ENCODE measurements at regions not wholly inside any gene's neighbourhood (a gene's known extent, or its start where the extent isn't known, plus 50 kb on each side); places are given as distances from the start of the nearest gene placed in this dataset.

DNA sequence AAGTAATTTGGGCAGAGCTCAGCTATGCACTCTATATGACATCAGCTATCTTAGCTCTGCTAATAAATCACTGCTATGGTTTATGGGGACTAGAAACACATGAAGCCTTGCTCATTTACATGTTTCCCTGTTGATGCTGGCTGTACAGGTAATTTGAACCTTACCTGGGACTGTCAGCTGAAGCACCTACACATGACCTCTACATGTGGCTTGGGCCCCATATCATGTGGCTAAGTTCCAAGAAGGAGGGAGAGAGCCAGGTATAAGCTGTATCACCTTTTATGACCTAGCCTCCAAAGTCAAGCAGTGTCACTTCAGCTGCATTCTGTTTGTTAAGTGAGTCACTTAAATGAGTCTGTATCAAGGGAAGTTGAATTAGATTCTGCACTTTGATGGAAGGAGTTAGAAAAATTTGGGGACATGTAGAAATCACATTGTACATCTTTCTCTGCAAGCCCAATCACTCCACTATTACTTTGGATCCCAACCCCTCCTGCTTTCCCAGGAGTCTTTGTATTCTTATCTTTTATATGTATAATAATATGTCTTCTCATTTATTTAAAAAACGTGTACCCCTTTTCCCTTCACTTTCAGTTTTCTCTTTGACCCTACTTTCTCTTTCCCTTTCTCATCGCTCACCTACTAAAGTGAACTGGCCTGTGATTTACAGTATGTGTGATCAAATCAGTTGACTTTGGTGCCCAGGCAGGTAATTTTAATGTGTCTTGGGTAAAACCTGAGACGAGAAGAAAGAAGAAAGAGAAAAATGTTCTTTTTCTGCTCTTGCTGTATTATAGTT, 53.4 kb upstream of the PRKACB start:
- H3K36me3 ChIP-seq (ENCODE audit: control insufficient read depth in 5 of 5, insufficient read depth in 5 of 5, low read length in 5 of 5) = peaks cover 0 to 4% (median 0%) of the 10 kb centered on the region in 5 donors
- H3K4me1 ChIP-seq (ENCODE audit: control insufficient read depth in 5 of 5, insufficient read depth in 5 of 5, low read length in 5 of 5) = no peaks in the 10 kb centered on the region
- no peak overlapping the region for H3K9ac ChIP-seq (ENCODE audit: low read length in 5 of 5)
- no peaks in the 10 kb centered on the region for H3K9me3 ChIP-seq (ENCODE audit: control insufficient read depth in 5 of 5, low read length in 5 of 5)
- no peaks in the 10 kb centered on the region for H3K27me3 ChIP-seq (ENCODE audit: control insufficient read depth in 5 of 5, insufficient read depth in 4 of 5, low read length in 5 of 5)
- H3K27ac ChIP-seq (ENCODE audit: low read depth, low read length) = no peak overlapping the region
- no peak overlapping the region for H3K4me3 ChIP-seq (ENCODE audit: low read depth in 1 of 5, low read length in 5 of 5)

- no peaks in the 10 kb centered on the region for H3K27me3 ChIP-seq (ENCODE audit: control insufficient read depth in 5 of 5, insufficient read depth in 4 of 5, low read length in 5 of 5)
- H3K27ac ChIP-seq (ENCODE audit: low read depth, low read length) = no peak overlapping the region
- H3K9me3 ChIP-seq (ENCODE audit: control insufficient read depth in 5 of 5, low read length in 5 of 5) = no peaks in the 10 kb centered on the region
- peaks cover 0 to 4% (median 0%) of the 10 kb centered on the region in 5 donors for H3K36me3 ChIP-seq (ENCODE audit: control insufficient read depth in 5 of 5, insufficient read depth in 5 of 5, low read length in 5 of 5)
- no peak overlapping the region for H3K4me3 ChIP-seq (ENCODE audit: low read depth in 1 of 5, low read length in 5 of 5)
- no peak overlapping the region for H3K9ac ChIP-seq (ENCODE audit: low read length in 5 of 5)
- no peaks in the 10 kb centered on the region for H3K4me1 ChIP-seq (ENCODE audit: control insufficient read depth in 5 of 5, insufficient read depth in 5 of 5, low read length in 5 of 5)
Observed at GRCh38 chr1:84089867-84090266, 54.2 kb upstream of the PRKACB start.

- H3K4me3 ChIP-seq (ENCODE audit: low read depth in 1 of 5, low read length in 5 of 5) = no peak overlapping the region
- H3K4me1 ChIP-seq (ENCODE audit: control insufficient read depth in 5 of 5, insufficient read depth in 5 of 5, low read length in 5 of 5) = no peaks in the 10 kb centered on the region
- no peak overlapping the region for H3K27ac ChIP-seq (ENCODE audit: low read depth, low read length)
- no peaks in the 10 kb centered on the region for H3K27me3 ChIP-seq (ENCODE audit: control insufficient read depth in 5 of 5, insufficient read depth in 4 of 5, low read length in 5 of 5)
- H3K9ac ChIP-seq (ENCODE audit: low read length in 5 of 5) = no peak overlapping the region
- H3K9me3 ChIP-seq (ENCODE audit: control insufficient read depth in 5 of 5, low read length in 5 of 5) = no peaks in the 10 kb centered on the region
- H3K36me3 ChIP-seq (ENCODE audit: control insufficient read depth in 5 of 5, insufficient read depth in 5 of 5, low read length in 5 of 5) = peaks cover 0 to 4% (median 0%) of the 10 kb centered on the region in 5 donors
Observed at GRCh38 chr1:84089465-84089864, 54.6 kb upstream of the PRKACB start.

DNA sequence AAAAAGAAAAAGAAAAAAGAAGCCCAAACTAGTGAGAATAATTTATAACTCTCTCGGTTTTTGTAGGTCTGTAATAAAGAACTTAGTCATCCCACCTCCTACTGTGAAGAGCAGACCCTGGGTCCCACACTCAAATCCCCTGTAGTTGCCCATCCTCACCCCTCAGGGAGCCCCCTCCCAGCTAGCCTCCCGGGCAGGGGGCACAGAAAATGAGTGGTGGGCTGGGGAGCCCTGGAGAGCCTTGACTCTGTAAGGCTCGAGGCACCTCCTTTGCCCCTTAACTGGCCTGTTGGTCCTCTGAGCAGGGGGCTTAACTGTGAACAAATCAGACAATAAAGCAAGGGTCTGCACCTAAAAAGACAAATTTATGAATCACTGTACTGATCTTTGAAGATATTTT, 57.5 kb upstream of the PRKACB start:
- no peaks in the 10 kb centered on the region for H3K9me3 ChIP-seq (ENCODE audit: control insufficient read depth in 5 of 5, low read length in 5 of 5)
- H3K9ac ChIP-seq (ENCODE audit: low read length in 5 of 5) = no peak overlapping the region
- H3K27ac ChIP-seq (ENCODE audit: low read depth, low read length) = no peak overlapping the region
- no peaks in the 10 kb centered on the region for H3K4me1 ChIP-seq (ENCODE audit: control insufficient read depth in 5 of 5, insufficient read depth in 5 of 5, low read length in 5 of 5)
- H3K36me3 ChIP-seq (ENCODE audit: control insufficient read depth in 5 of 5, insufficient read depth in 5 of 5, low read length in 5 of 5) = peaks cover 0 to 4% (median 0%) of the 10 kb centered on the region in 5 donors
- no peaks in the 10 kb centered on the region for H3K27me3 ChIP-seq (ENCODE audit: control insufficient read depth in 5 of 5, insufficient read depth in 4 of 5, low read length in 5 of 5)
- no peak overlapping the region for H3K4me3 ChIP-seq (ENCODE audit: low read depth in 1 of 5, low read length in 5 of 5)

DNA sequence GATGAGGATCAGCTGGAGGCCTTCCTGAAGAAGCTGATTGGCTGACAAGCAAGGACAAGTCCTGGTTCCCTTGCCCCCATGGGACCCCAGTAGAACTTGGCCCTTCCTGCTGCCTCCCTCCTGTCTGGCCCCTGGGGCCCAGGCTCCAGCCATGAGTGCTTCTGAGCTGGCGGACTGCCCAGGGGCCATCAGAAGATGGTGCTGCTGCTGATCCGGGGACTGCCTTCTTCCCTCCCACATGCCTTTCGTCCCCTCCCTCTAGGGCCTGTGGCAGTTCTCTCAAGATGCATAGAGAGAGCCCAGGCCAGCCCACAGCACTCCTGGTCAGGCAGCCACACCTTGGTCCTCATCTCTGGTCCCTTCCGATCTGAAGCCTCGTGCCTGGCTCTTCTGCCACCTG, 57.9 kb upstream of the PRKACB start:
- Histone ChIP-seq H3K9me3 (ENCODE audit: control insufficient read depth in 5 of 5, low read length in 5 of 5) (no peaks in the 10 kb centered on the region), H3K4me3 (ENCODE audit: low read depth in 1 of 5, low read length in 5 of 5) (no peak overlapping the region), H3K4me1 (ENCODE audit: control insufficient read depth in 5 of 5, insufficient read depth in 5 of 5, low read length in 5 of 5) (no peaks in the 10 kb centered on the region), H3K27me3 (ENCODE audit: control insufficient read depth in 5 of 5, insufficient read depth in 4 of 5, low read length in 5 of 5) (no peaks in the 10 kb centered on the region), H3K27ac (ENCODE audit: low read depth, low read length) (no peak overlapping the region), H3K36me3 (ENCODE audit: control insufficient read depth in 5 of 5, insufficient read depth in 5 of 5, low read length in 5 of 5) (peaks cover 0 to 4% (median 0%) of the 10 kb centered on the region in 5 donors), H3K9ac (ENCODE audit: low read length in 5 of 5) (no peak overlapping the region)

DNA sequence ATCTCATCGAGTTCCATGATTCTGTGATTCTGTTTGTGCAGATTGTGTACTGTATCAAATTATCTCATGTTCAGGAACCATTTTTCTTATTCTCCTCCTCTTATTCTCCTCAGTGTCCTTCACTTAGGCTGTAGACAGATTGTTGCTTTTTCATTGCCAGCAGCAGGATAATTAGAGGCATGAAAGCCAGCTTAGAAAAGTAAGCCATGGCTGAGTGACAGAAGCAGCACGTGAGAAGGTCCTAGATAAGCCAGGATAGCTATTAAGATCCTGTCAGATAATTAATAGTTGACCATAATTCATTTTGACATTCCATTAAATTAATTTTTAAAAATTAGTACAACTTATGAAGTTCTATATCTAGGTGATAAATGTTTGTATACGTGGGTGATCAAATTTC, 60.8 kb upstream of the PRKACB start:
- no peaks in the 10 kb centered on the region for H3K9me3 ChIP-seq (ENCODE audit: control insufficient read depth in 5 of 5, low read length in 5 of 5)
- H3K36me3 ChIP-seq (ENCODE audit: control insufficient read depth in 5 of 5, insufficient read depth in 5 of 5, low read length in 5 of 5) = peaks cover 0 to 4% (median 0%) of the 10 kb centered on the region in 5 donors
- H3K4me3 ChIP-seq (ENCODE audit: low read depth in 1 of 5, low read length in 5 of 5) = no peak overlapping the region
- no peak overlapping the region for H3K9ac ChIP-seq (ENCODE audit: low read length in 5 of 5)
- no peak overlapping the region for H3K27ac ChIP-seq (ENCODE audit: low read depth, low read length)
- H3K4me1 ChIP-seq (ENCODE audit: control insufficient read depth in 5 of 5, insufficient read depth in 5 of 5, low read length in 5 of 5) = peaks cover 2 to 10% (median 8%) of the 10 kb centered on the region in 5 donors
- no peaks in the 10 kb centered on the region for H3K27me3 ChIP-seq (ENCODE audit: control insufficient read depth in 5 of 5, insufficient read depth in 4 of 5, low read length in 5 of 5)

GRCh38 chr1:84078842-84079202, 65.2 kb upstream of the PRKACB start:
- Histone ChIP-seq H3K4me3 (ENCODE audit: low read depth in 1 of 5, low read length in 5 of 5) (peak overlapping the region; percentile 84 to 99 (median 90)), H3K4me1 (ENCODE audit: control insufficient read depth in 5 of 5, insufficient read depth in 5 of 5, low read length in 5 of 5) (peaks cover 2 to 19% (median 17%) of the 10 kb centered on the region in 5 donors), H3K9me3 (ENCODE audit: control insufficient read depth in 5 of 5, low read length in 5 of 5) (no peaks in the 10 kb centered on the region), H3K36me3 (ENCODE audit: control insufficient read depth in 5 of 5, insufficient read depth in 5 of 5, low read length in 5 of 5) (no peaks in the 10 kb centered on the region), H3K27me3 (ENCODE audit: control insufficient read depth in 5 of 5, insufficient read depth in 4 of 5, low read length in 5 of 5) (no peaks in the 10 kb centered on the region), H3K9ac (ENCODE audit: low read length in 5 of 5) (peak overlapping the region; percentile 57 to 90 (median 77)), H3K27ac (ENCODE audit: low read depth, low read length) (peak overlapping the region; percentile 86)

GRCh38 chr1:84078108-84078841, 65.8 kb upstream of the PRKACB start:
- H3K36me3 ChIP-seq (ENCODE audit: control insufficient read depth in 5 of 5, insufficient read depth in 5 of 5, low read length in 5 of 5) = no peaks in the 10 kb centered on the region
- H3K4me1 ChIP-seq (ENCODE audit: control insufficient read depth in 5 of 5, insufficient read depth in 5 of 5, low read length in 5 of 5) = peaks cover 2 to 19% (median 17%) of the 10 kb centered on the region in 5 donors
- no peaks in the 10 kb centered on the region for H3K27me3 ChIP-seq (ENCODE audit: control insufficient read depth in 5 of 5, insufficient read depth in 4 of 5, low read length in 5 of 5)
- H3K27ac ChIP-seq (ENCODE audit: low read depth, low read length) = peak overlapping the region; percentile 86
- H3K4me3 ChIP-seq (ENCODE audit: low read depth in 1 of 5, low read length in 5 of 5) = peak overlapping the region; percentile 84 to 99 (median 90)
- H3K9ac ChIP-seq (ENCODE audit: low read length in 5 of 5) = peak overlapping the region; percentile 57 to 90 (median 77)
- H3K9me3 ChIP-seq (ENCODE audit: control insufficient read depth in 5 of 5, low read length in 5 of 5) = no peaks in the 10 kb centered on the region

GRCh38 chr1:84077476-84078107, 66.5 kb upstream of the PRKACB start:
- peak overlapping the region; percentile 59 to 89 (median 84) for H3K9ac ChIP-seq (ENCODE audit: low read length in 5 of 5)
- peak overlapping the region; percentile 85 to 99 (median 90) for H3K4me3 ChIP-seq (ENCODE audit: low read depth in 1 of 5, low read length in 5 of 5)
- no peaks in the 10 kb centered on the region for H3K9me3 ChIP-seq (ENCODE audit: control insufficient read depth in 5 of 5, low read length in 5 of 5)
- H3K27me3 ChIP-seq (ENCODE audit: control insufficient read depth in 5 of 5, insufficient read depth in 4 of 5, low read length in 5 of 5) = no peaks in the 10 kb centered on the region
- H3K27ac ChIP-seq (ENCODE audit: low read depth, low read length) = peak overlapping the region; percentile 86
- H3K36me3 ChIP-seq (ENCODE audit: control insufficient read depth in 5 of 5, insufficient read depth in 5 of 5, low read length in 5 of 5) = no peaks in the 10 kb centered on the region
- H3K4me1 ChIP-seq (ENCODE audit: control insufficient read depth in 5 of 5, insufficient read depth in 5 of 5, low read length in 5 of 5) = peaks cover 2 to 19% (median 17%) of the 10 kb centered on the region in 5 donors

DNA sequence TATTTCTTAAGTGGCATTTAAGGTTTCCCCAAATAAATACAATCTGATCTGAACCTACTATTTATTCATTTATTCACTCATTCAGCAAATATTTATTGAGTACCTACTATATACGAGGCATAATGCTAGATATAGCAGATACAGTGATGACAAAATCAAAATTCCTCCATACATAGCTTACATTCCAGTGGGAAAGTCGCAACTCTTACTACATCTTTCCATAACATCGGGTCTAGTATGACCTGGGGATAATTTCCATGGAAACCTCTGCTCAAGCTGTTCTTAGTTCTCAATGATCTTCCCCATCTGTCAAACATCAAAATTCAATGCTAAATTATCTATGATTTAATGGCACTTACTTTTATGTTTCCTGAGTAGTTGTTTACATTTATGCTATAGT, 70.8 kb upstream of the PRKACB start:
- Histone ChIP-seq H3K9me3 (ENCODE audit: control insufficient read depth in 5 of 5, low read length in 5 of 5) (no peaks in the 10 kb centered on the region), H3K4me3 (ENCODE audit: low read depth in 1 of 5, low read length in 5 of 5) (no peak overlapping the region), H3K27ac (ENCODE audit: low read depth, low read length) (no peak overlapping the region), H3K36me3 (ENCODE audit: control insufficient read depth in 5 of 5, insufficient read depth in 5 of 5, low read length in 5 of 5) (no peaks in the 10 kb centered on the region), H3K27me3 (ENCODE audit: control insufficient read depth in 5 of 5, insufficient read depth in 4 of 5, low read length in 5 of 5) (no peaks in the 10 kb centered on the region), H3K9ac (ENCODE audit: low read length in 5 of 5) (no peak overlapping the region), H3K4me1 (ENCODE audit: control insufficient read depth in 5 of 5, insufficient read depth in 5 of 5, low read length in 5 of 5) (peaks cover 0 to 11% (median 7%) of the 10 kb centered on the region in 5 donors)
